Gastroesophageal sphincter (tissue), 4 donors: ENCODE measurements at regions not wholly inside any gene's neighbourhood (a gene's known extent, or its start where the extent isn't known, plus 50 kb on each side); places are given as distances from the start of the nearest gene placed in this dataset.

Experiments
- ATAC-seq: fragments of 150-250 bp; one replicate; pipeline ENCODE4 v1.9.1; 2016; ENCODE audit warnings: mild to moderate bottlenecking, moderate library complexity
- H3K27ac ChIP-seq, 4 donors: fragments of 200-600 bp; sonication (generic) in 3 of 4; 1 replicate in 3 of 4; 2 replicates in 1 of 4; pipeline ENCODE4 v1.5.1; 2016 to 2019
- H3K27me3 ChIP-seq: fragments of 200-600 bp; sonication (generic); one replicate; pipeline ENCODE4 v1.5.1; 2019
- H3K36me3 ChIP-seq, 2 donors: fragments of 200-600 bp; sonication (generic); one replicate each; pipeline ENCODE4 v1.5.1; 2019; ENCODE audit warnings: control low read depth in 1 of 2
- H3K4me1 ChIP-seq, 3 donors: fragments of 200-600 bp; sonication (generic); 1 replicate in 2 of 3; 2 replicates in 1 of 3; pipeline ENCODE4 v1.5.1; 2016 to 2019; ENCODE audit warnings: control low read depth in 2 of 3
- H3K4me3 ChIP-seq, 2 donors: fragments of 200-600 bp; sonication (generic); one replicate each; pipeline ENCODE4 v1.5.1; 2019; ENCODE audit warnings: mild to moderate bottlenecking in 1 of 2, moderate library complexity in 1 of 2
- H3K9me3 ChIP-seq, 3 donors: fragments of 200-600 bp; sonication (generic); one replicate each; pipeline ENCODE4 v1.5.1; 2017 to 2019; ENCODE audit warnings: control low read depth in 2 of 3
- EP300 ChIP-seq: sonication (generic); formaldehyde crosslinking; IDR thresholded peaks from one replicate; pipeline ENCODE4 v1.6.1; 2017; ENCODE audit warnings: antibody characterized with exemption, mild to moderate bottlenecking
- POLR2A ChIP-seq, 2 donors: fragments of 450-650 bp; IDR thresholded peaks; one replicate each; pipeline ENCODE4 v1.6.1; 2017; ENCODE audit warnings: antibody characterized with exemption in 2 of 2, mild to moderate bottlenecking in 2 of 2, moderate library complexity in 1 of 2
- POLR2AphosphoS5 ChIP-seq: sonication (generic); formaldehyde crosslinking; IDR thresholded peaks from one replicate; pipeline ENCODE4 v1.6.1; 2017; ENCODE audit warnings: antibody characterized with exemption
- WGBS, 2 donors: methylation state at CpG; one replicate each; pipeline ENCODE4 v1.1.5; 2018; ENCODE audit warnings: low coverage in 1 of 2; 5-methylcytosine and 5-hydroxymethylcytosine counted together
- TF ChIP-seq, protein P1 (sequence below), 4 experiments: fragments of 200-600 bp in 2 of 4; fragments of 450-650 bp in 2 of 4; sonication (generic) in 1 of 4; IDR thresholded peaks; one replicate each; pipeline ENCODE4 v1.5.1; 2017 to 2019; ENCODE audit warnings: antibody characterized with exemption in 4 of 4, mild to moderate bottlenecking in 2 of 4, moderate library complexity in 2 of 4

DNA sequence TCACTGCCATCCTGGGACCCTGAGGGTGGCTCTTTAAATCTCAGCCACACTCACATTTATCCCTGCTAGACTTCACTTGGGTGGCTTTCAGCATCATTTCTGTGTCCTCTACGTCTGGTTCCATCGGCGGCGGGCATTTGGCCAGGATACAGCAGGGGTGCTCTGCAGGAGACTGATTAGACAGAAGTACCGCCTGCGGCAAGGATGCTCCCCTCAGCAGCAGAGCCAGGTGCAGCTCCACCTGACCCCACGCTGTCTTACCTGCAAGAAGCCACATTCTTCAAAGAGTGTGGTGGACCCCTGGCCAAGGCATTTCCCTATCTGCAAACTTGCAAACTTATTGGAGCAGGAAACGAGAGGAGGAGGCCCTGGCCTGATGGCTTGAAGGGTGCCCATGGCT is 309.8 kb upstream of the IRX4 start:
- no peak for ATAC-seq
- Histone ChIP-seq H3K27me3 (peaks cover 60% of the 10 kb centered on the region), H3K36me3 (no peaks in the 10 kb centered on the region), H3K27ac (no peak overlapping the region), H3K9me3 (peaks cover 0 to 24% (median 0%) of the 10 kb centered on the region in 3 donors), H3K4me1 (no peaks in the 10 kb centered on the region), H3K4me3 (no peak overlapping the region)
- WGBS, 2 donors: 57 to 60% methylated on average over 1 to 3 of the region's 8 CpGs
- TF ChIP-seq POLR2A (IDR thresholded peaks at IDR 0.05): no peak

DNA sequence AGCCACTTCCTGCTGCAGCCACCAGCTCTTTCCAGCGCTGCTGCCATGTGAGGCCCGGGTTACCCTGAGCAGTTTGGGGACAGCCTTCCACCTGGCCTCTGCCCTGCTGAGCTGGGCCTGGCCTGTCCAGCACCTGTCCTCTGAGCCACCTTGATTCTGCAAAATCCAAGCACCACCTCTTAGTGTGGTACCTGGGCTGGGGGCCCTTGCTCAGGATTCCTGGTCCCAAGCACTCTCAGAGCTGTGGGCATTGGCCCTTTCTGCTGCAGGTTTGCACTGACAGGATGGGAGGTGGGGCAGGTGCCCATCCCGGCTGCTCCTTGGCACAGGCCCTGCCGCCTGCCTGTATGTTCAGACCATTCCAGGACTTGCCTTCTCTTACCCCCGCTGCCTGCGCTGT is 309.2 kb upstream of the IRX4 start:
- Histone ChIP-seq H3K4me3 (no peak overlapping the region), H3K27me3 (peaks cover 56% of the 10 kb centered on the region), H3K9me3 (peaks cover 0 to 24% (median 0%) of the 10 kb centered on the region in 3 donors), H3K27ac (no peak overlapping the region), H3K36me3 (no peaks in the 10 kb centered on the region), H3K4me1 (no peaks in the 10 kb centered on the region)
- TF ChIP-seq, protein P1, sequence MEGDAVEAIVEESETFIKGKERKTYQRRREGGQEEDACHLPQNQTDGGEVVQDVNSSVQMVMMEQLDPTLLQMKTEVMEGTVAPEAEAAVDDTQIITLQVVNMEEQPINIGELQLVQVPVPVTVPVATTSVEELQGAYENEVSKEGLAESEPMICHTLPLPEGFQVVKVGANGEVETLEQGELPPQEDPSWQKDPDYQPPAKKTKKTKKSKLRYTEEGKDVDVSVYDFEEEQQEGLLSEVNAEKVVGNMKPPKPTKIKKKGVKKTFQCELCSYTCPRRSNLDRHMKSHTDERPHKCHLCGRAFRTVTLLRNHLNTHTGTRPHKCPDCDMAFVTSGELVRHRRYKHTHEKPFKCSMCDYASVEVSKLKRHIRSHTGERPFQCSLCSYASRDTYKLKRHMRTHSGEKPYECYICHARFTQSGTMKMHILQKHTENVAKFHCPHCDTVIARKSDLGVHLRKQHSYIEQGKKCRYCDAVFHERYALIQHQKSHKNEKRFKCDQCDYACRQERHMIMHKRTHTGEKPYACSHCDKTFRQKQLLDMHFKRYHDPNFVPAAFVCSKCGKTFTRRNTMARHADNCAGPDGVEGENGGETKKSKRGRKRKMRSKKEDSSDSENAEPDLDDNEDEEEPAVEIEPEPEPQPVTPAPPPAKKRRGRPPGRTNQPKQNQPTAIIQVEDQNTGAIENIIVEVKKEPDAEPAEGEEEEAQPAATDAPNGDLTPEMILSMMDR (IDR thresholded peaks at IDR 0.05): no peak
- no peak for TF ChIP-seq POLR2A (IDR thresholded peaks at IDR 0.05)
- no peak for TF ChIP-seq EP300
- no peak for TF ChIP-seq POLR2AphosphoS5
- ATAC-seq: no peak
- WGBS, 2 donors: 74 to 75% methylated on average over 5 of the region's 6 CpGs

GRCh38 chr5:2190549-2190948 is 307.8 kb upstream of the IRX4 start:
- H3K27me3 ChIP-seq: peaks cover 57% of the 10 kb centered on the region
- 51 to 74% methylated on average over 4 of the region's 9 CpGs for WGBS, 2 donors
- no peak for ATAC-seq

GRCh38 chr5:2188661-2189060 is 305.9 kb upstream of the IRX4 start:
- no peak overlapping the region for H3K4me3 ChIP-seq
- no peaks in the 10 kb centered on the region for H3K36me3 ChIP-seq
- TF ChIP-seq, protein P1 (IDR thresholded peaks at IDR 0.05): no peak
- no peak for TF ChIP-seq EP300
- TF ChIP-seq POLR2A (IDR thresholded peaks at IDR 0.05): no peak
- no peak for TF ChIP-seq POLR2AphosphoS5
- H3K9me3 ChIP-seq: no peaks in the 10 kb centered on the region
- WGBS, 2 donors: 75 to 83% methylated on average over 1 to 2 of the region's 4 CpGs
- H3K27ac ChIP-seq: no peak overlapping the region
- H3K27me3 ChIP-seq: peaks cover 57% of the 10 kb centered on the region
- no peak for ATAC-seq
- H3K4me1 ChIP-seq: no peaks in the 10 kb centered on the region

More at GRCh38 chr5:2190549-2190948, 307.8 kb upstream of the IRX4 start:
- TF ChIP-seq POLR2AphosphoS5 (no peak), POLR2A (IDR thresholded peaks at IDR 0.05) (no peak), EP300 (no peak)
- TF ChIP-seq, protein P1 (IDR thresholded peaks at IDR 0.05): no peak
- no peak overlapping the region for H3K27ac ChIP-seq
- no peak overlapping the region for H3K4me3 ChIP-seq
- H3K4me1 ChIP-seq: no peaks in the 10 kb centered on the region
- H3K9me3 ChIP-seq: peaks cover 0 to 15% (median 0%) of the 10 kb centered on the region in 3 donors
- no peaks in the 10 kb centered on the region for H3K36me3 ChIP-seq

DNA sequence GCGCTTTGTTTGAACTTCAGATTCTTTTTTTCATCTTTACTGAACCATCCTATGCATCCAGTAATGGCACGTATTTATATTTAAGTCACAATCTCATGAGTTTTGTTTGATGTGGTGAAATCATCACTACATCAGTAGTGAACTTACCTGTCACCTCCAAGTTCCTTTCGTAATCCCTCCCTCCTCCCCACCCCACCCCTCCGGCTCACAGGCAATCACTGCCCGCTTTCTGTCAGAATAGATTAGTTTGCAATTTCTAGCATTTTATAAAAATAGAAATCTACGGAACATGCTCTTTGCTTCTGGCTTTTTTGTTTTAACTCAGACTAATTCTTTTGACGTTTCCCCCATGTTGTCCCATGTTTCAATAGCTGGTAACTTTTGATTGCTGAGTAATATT is 305.4 kb upstream of the IRX4 start:
- peaks cover 53% of the 10 kb centered on the region for H3K27me3 ChIP-seq

More for the DNA sequence above, 305.4 kb upstream of the IRX4 start:
- Histone ChIP-seq H3K36me3 (no peaks in the 10 kb centered on the region), H3K9me3 (no peaks in the 10 kb centered on the region), H3K4me3 (no peak overlapping the region), H3K4me1 (no peaks in the 10 kb centered on the region), H3K27ac (no peak overlapping the region)
- ATAC-seq: no peak
- TF ChIP-seq, protein P1 (IDR thresholded peaks at IDR 0.05): no peak
- TF ChIP-seq POLR2AphosphoS5: no peak
- TF ChIP-seq EP300: no peak
- TF ChIP-seq POLR2A (IDR thresholded peaks at IDR 0.05): no peak
- 67 to 85% methylated on average over 4 to 6 of the region's 7 CpGs for WGBS, 2 donors
